NCI-H1092 treated with DMSO at 0.1 percent for 48 hours (cell line): ENCODE measurements at regions not wholly inside any gene's neighbourhood (a gene's known extent, or its start where the extent isn't known, plus 50 kb on each side); places are given as distances from the start of the nearest gene placed in this dataset.
"Not testable (repeated sequence)": the region's sequence is repeated elsewhere in the genome, so short reads cannot be mapped to it uniquely, and the experiment has no call there.

Source experiments
- DNase-seq: peaks from one replicate; lab custom pipeline; 2025; lab: John Stamatoyannopoulos, UW

GRCh38 chr10:131532291-131532690 lies 220.8 kb upstream of the TCERG1L start:
- DNase-seq, result no peak

DNA sequence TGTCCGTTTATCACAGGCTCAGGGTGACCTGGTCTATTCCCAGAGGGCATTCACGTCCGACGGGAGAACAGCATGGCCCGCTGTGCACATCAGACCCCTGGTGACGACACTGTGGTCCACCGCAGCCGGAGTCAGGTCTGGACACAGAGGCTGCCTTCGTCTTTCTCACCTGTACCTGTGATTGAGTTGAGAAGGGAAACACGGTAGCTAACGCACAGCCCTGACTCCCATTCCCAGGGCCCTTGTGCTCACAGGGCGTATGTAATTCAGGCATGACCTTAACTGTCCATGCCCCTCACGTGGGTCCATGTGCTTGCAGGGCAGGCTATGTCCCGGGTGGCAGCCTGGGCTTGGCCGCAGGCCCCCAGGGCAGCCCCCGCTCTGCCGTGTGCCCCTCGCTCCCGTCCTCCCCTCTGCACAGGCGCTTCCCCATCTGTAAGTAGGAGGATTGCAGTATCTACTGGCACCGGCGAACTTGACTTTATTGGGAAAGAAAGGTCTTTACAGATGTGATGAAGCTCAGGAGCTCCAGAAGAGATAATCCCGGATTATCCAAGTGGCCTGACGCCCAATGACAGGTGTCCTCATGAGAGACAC lies 221.3 kb upstream of the TCERG1L start:
- no peak for DNase-seq

GRCh38 chr10:131533846-131534526 lies 222.5 kb upstream of the TCERG1L start:
- no peak for DNase-seq

DNA sequence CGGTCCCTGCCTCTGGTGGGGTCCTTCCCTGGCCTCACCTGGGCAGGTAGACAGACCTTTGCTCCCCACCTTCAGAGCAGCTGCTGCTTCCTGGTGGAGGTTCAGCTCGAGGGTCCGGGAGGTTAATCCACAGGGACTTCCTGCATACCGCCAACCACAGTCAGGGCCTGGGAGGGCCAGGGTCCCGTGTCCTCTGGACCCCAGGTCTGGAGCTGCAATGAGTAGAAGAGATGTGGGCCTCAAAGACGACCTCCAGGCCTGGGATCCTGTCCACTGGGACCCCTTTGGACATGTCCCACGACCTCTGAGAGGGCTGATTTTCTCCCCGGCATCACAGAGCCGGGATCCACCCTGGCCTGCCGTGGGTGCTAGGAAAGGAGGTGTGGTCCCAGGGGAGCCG lies 223.3 kb upstream of the TCERG1L start:
- no peak for DNase-seq

DNA sequence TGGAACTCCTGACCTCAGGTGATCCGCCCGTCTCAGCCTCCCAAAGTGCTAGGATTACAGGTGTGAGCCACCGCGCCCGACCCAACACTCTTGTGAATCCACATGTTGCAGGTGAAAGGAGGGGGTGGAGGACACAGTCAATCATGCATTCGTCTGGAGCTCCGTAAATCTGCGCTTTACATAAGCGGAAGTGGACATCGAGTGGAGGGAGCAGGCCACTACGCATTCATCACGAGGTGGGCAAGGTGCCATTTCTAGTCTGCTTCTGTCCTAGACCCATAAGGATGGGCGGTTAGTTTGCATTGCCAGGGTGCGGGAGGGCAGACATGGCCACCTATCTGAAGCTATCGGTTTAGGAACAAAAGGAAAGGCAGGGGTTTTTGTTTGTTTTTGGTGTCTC lies 225.2 kb upstream of the TCERG1L start:
- no peak for DNase-seq

DNA sequence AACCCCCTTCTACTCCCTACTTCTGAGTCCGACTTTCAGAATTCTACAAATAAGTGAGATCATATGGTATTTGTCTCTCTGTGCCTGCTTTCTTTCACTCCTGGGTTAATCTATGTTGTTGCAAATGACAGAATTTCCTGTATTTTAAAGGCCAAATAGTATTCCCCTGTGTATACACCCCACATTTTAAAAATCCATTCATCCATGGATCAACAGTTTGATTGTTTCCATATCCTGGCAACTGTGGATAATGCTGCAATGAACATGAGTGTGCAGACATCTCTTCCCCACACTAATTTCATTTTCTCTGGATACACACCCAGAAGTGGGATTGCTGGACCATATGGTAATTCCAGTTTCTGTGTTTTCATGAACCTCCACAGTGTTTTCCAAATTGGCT lies 225.8 kb upstream of the TCERG1L start:
- no peak for DNase-seq

DNA sequence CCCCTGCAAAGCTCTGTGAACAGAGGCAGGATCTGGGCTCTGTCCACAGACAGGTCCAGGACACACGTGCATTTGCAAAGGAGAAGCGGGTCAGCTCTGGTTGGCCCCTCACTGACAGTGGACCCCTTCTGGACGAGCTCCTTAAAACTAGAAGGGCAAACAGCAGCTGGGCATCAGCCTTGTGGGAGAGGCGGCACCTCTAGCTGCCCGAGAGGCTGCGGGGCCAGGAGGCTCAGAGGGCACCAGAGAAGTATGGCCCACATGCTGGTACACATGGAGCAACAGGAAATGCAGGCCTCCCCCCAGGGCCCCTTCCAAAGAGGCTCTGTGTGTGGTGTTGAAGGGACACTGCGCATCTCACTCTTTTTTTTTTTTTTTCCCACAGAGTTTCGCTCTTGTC lies 233.0 kb upstream of the TCERG1L start:
- no peak for DNase-seq

DNA sequence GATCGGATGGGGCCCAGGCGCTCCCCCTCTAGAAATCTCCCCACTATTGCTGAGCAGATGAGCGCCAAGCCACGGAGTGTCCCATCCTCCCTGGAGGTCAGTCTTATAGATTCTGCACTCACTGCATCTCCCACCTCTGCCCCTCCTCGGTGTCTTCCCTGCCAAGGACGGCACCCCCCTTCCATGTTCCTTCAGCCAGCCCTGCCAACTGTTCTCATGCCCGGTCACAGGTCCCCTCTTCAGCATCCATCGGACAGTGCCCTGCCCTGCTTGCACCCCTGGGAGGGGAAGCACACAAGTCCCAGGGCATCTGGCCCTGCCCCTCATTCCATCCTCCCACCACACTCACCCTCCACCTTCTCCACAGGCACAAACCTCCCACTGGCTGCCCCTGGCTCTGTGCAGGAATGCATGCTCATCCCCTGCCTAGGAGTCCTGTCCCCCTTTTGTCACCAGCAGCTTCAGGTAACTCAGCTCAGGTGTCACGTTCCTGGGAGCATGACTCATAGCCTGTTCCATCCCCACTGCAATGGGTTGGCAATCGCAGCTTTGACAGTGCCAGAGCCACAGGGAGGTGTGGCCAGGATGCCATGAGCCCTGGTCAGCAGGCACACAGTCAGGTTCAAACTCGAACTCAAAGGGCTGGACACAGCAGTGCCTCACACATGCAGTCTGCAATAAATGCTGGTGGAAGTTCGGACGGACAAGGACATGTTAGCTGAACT lies 234.7 kb upstream of the TCERG1L start:
- DNase-seq, result no peak

DNA sequence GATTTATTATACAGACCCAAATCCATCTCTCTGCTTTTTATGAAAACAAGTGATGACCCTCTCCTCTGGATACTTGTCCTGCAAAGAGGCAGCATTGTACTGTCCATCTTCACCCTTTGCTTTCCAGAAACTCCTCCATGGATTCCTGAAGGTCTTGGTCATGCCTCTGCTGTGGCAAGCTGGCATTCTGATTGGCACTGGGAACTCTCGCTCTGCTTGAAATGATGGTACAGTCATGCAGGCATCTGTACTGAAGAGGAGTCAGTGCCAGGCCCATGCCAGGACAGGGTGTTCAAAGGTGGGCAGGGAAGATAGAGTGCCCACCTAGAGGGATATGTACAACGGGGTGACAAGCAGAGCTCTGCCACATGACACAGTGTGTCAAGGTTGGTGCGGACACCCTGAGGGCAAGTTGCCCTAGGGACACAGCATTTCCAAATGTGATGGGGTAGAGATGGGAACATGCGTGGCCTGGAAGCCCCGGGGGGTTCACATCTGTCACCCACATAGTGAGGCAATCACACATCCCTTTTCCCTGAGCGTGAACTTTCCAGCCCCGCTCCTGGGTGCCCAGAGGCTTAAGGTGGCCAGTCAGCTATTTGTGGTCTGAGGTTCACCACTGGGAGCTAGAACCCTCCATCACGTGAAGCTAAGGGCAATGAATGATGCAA lies 235.7 kb upstream of the TCERG1L start:
- DNase-seq, result no peak

DNA sequence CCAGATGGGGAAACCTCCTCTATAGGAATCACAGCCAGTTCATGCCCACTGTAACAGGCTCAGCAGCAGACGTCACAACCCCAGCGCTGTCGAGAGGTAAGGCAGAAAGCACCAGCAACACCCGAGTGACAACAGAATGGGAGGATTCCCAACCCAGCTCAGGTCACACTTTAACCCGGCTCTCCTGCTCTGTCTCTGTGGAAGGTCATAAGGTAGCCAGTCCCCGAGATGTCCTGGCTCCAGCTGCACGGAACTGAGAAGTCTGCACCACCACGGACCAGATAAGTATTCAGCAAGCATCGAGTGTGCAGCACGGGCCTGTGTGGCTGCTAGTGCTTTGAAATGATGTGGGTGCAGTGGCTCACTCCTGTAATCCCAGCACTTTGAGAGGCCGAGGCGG lies 236.7 kb upstream of the TCERG1L start:
- no peak for DNase-seq

DNA sequence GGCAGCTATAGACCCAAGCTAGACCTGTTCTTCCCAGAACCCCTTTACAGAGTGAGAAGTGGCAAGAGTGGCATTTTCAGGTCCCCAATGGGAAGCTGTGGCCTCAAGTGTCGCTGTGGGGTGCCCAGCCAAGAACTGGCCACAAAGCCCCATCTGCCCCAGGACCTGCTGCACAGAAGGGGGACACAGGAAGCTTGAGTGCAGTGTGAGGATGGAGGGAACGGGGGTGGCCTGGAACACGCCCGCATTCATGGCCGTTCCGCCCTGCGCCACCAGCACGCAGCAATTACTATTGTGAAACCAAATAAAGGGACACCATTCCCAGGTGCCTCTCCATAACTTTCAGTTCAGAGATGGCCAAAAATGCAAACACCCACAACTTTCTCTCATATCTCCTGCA lies 237.6 kb upstream of the TCERG1L start:
- DNase-seq, result no peak

DNA sequence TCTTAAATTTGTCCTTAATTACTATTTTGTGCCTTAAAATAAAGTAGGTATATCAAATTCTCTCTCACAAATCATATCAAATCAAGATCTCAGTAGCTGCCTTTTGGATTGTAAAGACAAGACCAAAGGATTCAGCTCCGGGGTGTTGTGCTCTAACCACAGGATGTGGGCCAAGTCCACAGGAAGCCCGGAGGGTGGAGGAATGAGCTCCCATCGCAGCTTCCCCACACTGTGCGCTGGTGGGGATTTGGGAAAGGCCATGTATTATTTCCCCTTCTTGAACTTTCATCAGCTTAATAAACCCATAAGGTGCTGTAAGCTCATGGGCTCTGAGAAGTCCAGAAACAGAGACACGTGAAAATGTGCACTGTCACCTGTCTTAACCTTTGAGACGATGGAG lies 241.6 kb upstream of the TCERG1L start:
- no peak for DNase-seq

GRCh38 chr10:131553581-131553980 lies 242.1 kb upstream of the TCERG1L start:
- DNase-seq, result no peak

DNA sequence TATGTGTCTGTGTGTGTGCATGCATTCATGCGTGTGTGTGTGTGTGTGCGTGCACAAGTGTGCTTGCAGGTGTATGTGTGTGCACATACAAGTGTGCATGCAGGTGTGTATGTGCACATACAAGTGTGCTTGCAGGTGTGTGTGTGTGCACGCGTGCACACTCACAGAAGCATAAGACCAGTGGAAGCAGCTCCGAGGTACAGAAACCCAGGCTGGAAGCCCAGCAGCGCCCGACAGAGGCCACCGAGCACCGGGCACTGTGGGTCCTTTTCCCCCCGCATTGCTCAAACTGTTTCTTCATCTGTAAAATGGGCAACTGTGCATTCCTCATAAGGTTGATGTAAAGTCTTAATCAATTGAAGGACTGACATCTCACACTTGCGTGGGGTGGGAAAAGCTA lies 243.3 kb upstream of the TCERG1L start:
- no peak for DNase-seq

DNA sequence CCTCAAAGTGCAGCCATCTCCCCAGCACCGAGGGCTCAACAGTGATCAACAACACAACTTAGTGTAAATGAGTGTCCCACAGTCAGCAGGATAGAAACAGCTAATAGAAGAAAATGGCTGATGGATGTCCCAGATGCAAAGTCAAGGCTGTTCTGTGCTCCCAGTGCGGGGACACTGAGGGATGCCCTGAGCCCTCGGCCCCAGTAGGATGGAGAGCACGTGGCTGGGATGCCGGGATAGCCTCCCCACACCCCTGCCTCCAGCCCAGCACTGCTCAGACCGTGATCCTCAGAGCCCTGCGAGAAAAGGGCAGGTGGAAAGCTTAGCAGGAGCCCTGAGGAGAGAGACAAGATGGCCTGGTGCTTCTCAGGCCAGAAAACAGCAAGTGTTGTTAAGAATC lies 243.9 kb upstream of the TCERG1L start:
- DNase-seq, result no peak

DNA sequence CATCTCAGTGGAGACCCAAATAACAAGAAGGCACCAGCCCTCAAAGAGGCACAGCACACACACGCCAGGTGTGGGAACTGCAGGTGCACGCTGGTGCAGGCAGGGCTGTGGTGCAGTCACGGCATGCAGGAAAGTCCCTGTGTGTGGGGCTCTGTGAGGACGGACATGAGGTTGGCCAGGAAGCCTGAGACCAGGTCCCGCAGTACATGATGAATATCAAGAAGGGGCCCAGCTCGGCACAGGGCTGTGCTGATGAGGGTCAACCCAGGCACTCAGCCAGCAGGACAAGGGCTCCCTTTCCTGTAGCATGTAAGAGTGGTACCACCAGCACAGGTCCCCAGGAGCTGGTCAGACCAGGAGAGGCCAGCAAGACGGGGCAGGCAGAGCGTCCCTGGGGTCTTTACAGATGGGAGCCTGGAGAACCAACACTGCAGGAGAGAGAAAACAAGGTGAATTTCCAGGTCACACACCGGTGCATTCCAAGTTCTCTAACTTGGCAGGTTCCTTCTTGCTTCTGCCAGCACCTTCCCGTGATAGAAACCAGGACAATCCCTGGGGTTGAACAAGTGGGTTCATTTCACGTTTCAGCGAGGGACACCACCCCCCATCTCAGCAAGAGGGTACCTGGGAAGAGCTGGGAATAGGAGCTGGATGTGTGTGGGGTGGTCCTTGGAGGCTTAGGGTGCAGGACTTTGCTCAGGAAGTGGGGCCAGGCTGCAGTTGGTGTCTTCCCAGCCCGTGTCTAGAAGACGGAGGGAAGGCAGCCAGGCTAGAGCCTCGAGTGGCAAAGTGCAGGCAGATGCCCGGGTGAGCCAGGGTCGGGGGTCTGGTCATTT lies 244.8 kb upstream of the TCERG1L start:
- no peak for DNase-seq

GRCh38 chr10:131556897-131557495 lies 245.5 kb upstream of the TCERG1L start:
- no peak for DNase-seq

- DNase-seq, result not testable (repeated sequence)
Observed at GRCh38 chr10:131557956-131558355, 246.4 kb upstream of the TCERG1L start.

GRCh38 chr10:131559450-131559911 lies 248.0 kb upstream of the TCERG1L start:
- DNase-seq, result no peak

- DNase-seq, result no peak
Observed at GRCh38 chr10:131560166-131560565, 248.6 kb upstream of the TCERG1L start.

GRCh38 chr10:131560706-131561355 lies 249.3 kb upstream of the TCERG1L start:
- DNase-seq, result no peak
